ENCODE measurements at regions not wholly inside any gene's neighbourhood (a gene's known extent, or its start where the extent isn't known, plus 50 kb on each side); places are given as distances from the start of the nearest gene placed in this dataset.
"Not testable (repeated sequence)": the region's sequence is repeated elsewhere in the genome, so short reads cannot be mapped to it uniquely, and the experiment has no call there.

DNA sequence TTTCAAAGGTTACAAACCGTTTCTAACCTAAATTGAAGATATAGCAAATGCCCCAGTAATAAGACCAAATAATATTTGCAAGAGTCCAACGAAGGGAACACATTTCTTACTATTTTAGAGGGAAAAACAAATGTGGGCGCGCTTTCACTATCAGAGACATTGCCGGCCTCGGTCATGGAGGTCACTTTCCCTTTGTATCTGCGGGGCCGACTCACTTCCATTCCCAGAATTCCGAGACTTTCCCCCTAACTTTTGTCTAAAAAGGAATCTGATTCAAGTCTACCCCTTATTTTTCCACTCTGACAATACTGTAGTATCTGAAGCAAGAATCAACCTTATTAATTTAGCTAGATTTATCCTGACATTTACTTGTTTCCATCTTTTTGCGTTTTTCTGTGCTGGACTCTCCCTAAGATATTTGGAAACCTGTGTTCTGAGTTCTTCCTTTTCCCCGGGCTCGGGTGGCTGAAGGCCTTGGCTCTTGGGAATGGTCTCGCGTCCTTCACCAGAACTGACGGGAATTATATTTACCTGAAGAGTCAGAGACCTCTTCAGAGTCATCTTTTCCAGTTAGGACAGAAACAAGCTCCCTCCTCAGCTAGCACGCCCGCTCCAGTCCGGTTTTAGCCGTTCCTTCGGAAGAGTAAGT is 71.8 kb upstream of the ZNF184 start:
- no peak for DNase-seq (ENCODE audit: low read depth)

DNA sequence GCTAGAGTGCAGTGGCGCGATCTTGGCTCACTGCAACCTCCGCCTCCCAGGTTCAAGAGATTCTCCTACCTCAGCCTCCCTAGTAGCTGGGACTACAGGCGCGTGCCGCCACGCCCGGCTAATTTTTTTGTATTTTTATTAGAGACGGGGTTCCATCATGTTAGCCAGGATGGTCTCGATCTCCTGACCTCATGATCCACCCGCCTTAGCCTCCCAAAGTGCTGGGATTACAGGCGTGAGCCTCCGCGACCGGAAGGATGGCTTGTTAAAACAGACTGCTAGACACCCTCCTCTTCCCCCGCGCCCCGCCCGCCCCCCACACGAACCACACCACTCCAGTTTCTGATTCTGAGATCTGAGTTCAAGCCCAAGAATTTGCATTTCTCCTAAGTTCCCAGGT is 71.2 kb upstream of the ZNF184 start:
- not testable (repeated sequence) for DNase-seq (ENCODE audit: low read depth)

DNA sequence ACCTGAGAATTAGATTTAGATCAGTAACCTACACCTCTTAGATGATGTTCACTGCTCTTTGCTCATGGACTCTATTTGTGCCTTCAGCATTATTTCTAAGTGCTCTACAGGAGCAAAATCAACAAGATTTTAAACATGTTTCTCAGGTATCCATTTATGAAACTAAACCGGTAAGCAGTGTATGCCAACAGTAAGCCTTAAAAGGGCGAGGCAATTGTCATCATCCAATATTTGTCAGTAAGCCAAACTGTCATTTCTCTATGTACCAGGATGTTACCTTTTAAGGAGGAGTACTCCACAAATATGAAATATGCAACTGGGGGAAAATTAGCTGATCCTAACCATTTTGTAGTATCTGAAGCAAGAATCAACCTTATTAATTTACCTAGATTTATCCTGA is 69.6 kb upstream of the ZNF184 start:
- no peak for DNase-seq (ENCODE audit: low read depth)

DNA sequence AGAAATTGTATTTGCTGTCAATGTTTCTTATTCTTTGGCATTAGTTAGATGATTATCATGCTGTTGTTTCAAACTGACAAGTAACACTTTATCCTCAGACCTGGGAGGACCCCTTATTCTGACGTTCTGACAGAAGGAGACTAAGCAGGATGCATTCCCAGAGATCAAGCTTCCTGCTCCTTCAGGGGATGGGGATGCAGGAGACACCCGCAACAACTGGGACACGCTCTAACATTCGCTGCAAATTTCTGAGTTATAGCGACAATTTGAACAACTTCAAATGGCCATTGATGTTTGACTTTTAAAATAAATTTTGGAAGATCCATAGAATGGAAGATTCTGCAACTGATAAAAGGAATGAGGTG is 69.0 kb upstream of the ZNF184 start:
- no peak for DNase-seq (ENCODE audit: low read depth)

DNA sequence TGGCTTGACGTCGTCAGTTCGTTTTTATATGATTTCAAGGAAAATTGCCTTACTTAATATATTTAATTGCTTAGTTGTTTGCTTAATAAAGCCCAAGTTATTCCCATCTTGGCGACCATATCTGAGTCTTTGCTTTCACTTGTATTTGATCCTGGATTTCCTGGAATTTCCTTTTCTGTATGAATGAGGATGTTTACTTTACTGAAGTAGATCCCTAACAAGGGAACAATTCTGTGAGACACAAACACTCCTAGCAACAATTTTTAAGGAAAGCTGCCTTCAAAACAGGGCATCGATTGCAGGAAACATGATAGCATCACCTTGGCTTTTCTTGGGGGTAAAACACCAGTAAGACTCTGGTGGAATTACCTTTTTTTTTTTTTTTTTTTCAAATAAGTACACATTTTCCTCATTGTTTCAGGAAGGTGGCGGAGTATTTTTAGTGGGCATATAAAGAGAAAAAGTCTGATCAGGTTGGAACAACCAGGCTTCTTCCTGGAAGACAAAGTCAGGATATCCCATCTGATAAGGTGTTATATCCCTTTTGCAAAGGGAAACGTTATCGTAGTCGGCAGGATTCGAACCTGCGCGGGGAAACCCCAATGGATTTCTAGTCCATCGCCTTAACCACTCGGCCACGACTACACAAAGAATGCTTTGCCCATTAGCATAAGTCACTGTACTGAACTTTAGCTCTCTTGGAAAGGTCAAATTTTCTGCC is 68.5 kb upstream of the ZNF184 start:
- no peak for DNase-seq (ENCODE audit: low read depth)

DNA sequence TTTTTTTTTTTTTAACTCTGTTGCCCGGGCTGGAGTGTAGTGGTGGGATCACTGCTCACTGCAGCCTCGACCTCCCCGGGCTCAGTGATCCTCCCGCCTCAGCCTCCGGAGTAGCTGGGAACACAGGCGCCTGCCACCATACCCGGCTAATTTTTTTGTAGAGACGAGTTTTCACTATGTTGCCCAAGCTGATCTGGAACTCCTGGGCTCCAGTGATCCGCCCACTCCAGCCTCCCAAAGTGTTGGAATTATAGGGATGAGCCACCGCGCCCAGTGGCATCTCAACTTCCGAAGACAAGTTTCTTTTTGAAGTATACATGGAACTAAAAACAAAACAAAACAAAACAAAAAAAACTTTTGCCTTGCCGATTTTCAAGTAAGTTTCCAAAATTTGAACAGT is 66.6 kb upstream of the ZNF184 start:
- no peak for DNase-seq (ENCODE audit: low read depth)

DNA sequence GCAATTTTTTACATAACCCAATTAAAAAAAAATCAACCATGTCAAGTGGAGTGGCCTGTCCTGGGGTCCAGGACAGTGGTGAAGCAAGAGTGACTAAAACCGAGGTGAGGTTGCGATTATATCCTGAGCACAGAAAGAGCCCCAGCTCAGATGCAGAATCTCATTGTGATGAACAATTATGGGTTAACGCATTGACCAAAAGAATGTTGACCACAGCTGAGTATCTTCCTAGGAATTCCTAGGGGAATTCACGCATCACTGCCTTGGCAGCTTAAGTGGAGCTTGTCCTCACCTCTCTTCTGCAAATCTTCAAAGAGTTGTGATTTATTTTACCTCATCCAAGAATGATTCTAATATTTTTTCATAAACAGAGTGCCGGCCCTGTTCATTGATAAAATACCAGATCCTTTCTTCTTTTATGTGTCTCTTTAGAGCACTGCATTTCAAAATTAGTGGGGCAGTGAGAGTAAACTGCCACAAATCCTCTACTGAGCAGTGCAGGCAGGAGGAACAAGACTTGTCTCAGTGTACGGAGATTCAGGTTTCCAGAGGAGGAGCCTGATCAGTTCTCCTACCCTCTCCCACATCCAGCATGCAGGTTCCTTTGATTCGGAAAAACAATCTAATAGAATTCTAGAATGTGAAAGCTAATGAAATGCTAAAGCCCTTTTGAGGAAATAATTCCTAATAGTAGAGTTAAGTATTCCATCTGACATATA is 60.1 kb upstream of the ZNF184 start:
- DNase-seq (ENCODE audit: low read depth) = no peak

DNA sequence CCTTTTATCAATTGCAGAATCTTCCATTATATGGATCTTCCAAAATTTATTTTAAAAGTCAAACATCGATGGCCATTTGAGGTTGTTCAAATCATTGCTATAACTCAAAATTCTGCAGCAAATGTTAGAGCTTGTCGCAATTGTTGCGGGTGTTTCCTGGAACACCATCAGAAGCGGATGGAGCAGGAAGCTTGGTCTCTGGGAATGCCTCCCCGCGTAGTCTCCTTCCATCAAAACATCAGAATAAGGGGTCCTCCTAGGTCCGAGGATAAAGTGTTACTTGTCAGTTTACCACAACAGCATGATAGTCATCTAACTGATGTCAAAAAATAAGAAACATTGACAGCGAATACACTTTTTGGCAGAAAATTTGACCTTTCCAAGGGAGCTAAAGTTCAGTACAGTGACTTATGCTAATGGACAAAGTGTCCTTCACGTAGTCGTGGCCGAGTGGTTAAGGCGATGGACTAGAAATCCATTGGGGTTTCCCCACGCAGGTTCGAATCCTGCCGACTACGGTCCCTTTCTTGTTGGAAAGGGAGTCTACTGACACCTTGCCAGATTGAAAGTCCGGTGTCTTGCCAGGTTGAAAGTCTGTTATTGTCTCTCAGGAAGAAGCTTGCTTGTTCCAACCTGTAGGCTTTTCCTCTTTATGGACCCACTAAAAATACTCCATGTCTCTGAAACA is 59.0 kb upstream of the ZNF184 start:
- DNase-seq (ENCODE audit: low read depth) = no peak

DNA sequence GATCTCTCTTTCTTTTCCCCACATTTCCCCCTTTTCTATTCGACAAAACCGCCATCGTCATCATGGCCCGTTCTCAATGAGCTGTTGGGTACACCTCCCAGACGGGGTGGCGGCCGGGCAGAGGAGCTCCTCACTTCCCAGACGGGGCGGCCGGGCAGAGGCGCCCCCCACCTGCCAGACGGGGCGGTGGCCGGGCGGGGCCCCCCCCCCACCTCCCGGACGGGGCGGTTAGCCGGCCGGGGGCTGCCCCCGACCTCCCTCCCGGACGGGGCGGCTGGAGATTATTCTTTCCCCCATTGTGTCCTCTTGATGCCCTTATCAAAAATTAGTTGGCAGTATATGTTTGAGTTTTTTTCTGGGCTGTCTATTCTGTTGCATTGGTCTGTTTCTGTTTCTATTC is 56.9 kb upstream of the ZNF184 start:
- DNase-seq (ENCODE audit: low read depth) = not testable (repeated sequence)

DNA sequence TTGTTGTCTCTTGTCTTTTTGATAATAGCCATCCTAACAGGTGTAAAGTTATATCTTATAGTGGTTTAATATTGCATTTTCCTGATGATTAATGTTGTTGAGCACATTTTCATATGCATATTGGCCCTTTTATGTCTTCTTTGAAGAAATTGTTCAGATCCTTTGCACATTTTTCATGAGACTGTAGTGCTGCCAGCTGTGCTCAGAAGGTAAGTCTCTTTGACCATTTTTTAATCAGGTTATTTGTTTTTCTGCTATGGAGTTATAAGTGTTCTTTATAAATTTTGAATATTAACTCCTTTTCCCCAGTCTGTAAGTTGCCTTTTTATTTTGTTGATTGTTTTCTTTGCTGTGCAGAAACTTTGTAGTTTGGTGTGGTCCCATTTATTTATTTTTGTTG is 55.8 kb upstream of the ZNF184 start:
- DNase-seq (ENCODE audit: low read depth) = no peak

Measured in stimulated activated CD4-positive, alpha-beta T cell treated with anti-CD3 and anti-CD28 coated beads, Interleukin-2, amount 100 ng/mL, for 4 hours (primary cell).